ENCODE measurements at regions not wholly inside any gene's neighbourhood (a gene's known extent, or its start where the extent isn't known, plus 50 kb on each side); places are given as distances from the start of the nearest gene placed in this dataset.

GRCh38 chr9:95809686-95810085, 65.8 kb upstream of the ERCC6L2 start:
- Histone ChIP-seq H3K36me3 (ENCODE audit: control insufficient read depth in 2 of 2, insufficient read depth in 1 of 2, low read length in 2 of 2) (no peaks in the 10 kb centered on the region), H3K4me1 (ENCODE audit: control insufficient read depth, insufficient read depth, low read length) (peaks cover 13% of the 10 kb centered on the region), H3K27ac (ENCODE audit: extremely low read depth, low read depth, low read length) (no peak overlapping the region), H3K9me3 (ENCODE audit: control insufficient read depth, insufficient read depth, low read depth, low read length) (no peaks in the 10 kb centered on the region), H3K4me3 (ENCODE audit: low read depth, low read length) (no peak overlapping the region)
- CTCF ChIA-PET = no interaction called here
- no peak for TF ChIP-seq PRDM2 (tag by site-specific recombination; IDR thresholded peaks at IDR 0.05; ENCODE audit: borderline replicate concordance)
- TF ChIP-seq ZFHX2 (tag by site-specific recombination; conservative IDR thresholded peaks at IDR 0.05) = no peak
- no peak for TF ChIP-seq ZNF211 (tag by site-specific recombination; IDR thresholded peaks at IDR 0.05; ENCODE audit: low read depth)
- TF ChIP-seq TSHZ1 (tag by site-specific recombination; IDR thresholded peaks at IDR 0.05; ENCODE audit: borderline replicate concordance) = no peak
- TF ChIP-seq GLI2 (tag by site-specific recombination; IDR thresholded peaks at IDR 0.05; ENCODE audit: borderline replicate concordance, low read depth) = no peak
- no peak for TF ChIP-seq MZF1 (tag by site-specific recombination; IDR thresholded peaks at IDR 0.05; ENCODE audit: borderline replicate concordance)
- no peak for TF ChIP-seq ZNF768 (tag by site-specific recombination; IDR thresholded peaks at IDR 0.05)
- TF ChIP-seq ZBTB6 (tag by site-specific recombination; IDR thresholded peaks at IDR 0.05) = no peak
- no peak for TF ChIP-seq ELK4 (IDR thresholded peaks at IDR 0.05; ENCODE audit: borderline replicate concordance, low read depth, low read length)
- no peak for TF ChIP-seq ZNF121 (tag by site-specific recombination; IDR thresholded peaks at IDR 0.05)
- TF ChIP-seq BCL11A (tag by site-specific recombination; IDR thresholded peaks at IDR 0.05; ENCODE audit: low read depth) = no peak
- TF ChIP-seq ZNF529 (tag by site-specific recombination; IDR thresholded peaks at IDR 0.05; ENCODE audit: insufficient replicate concordance) = no peak
- no peak for TF ChIP-seq ZNF549 (tag by site-specific recombination; IDR thresholded peaks at IDR 0.05)
- no peak for TF ChIP-seq KLF17 (tag by site-specific recombination; IDR thresholded peaks at IDR 0.05)
- TF ChIP-seq ZSCAN16 (tag by site-specific recombination; IDR thresholded peaks at IDR 0.05) = no peak
- TF ChIP-seq ZNF558 (tag by site-specific recombination; IDR thresholded peaks at IDR 0.05) = no peak
- TF ChIP-seq ZEB2 (tag by site-specific recombination; IDR thresholded peaks at IDR 0.05) = no peak
- POLR2A ChIA-PET = no interaction called here
